ENCODE measurements at regions not wholly inside any gene's neighbourhood (a gene's known extent, or its start where the extent isn't known, plus 50 kb on each side); places are given as distances from the start of the nearest gene placed in this dataset.
A peak's percentile ranks its signal among the peaks of the same experiment; 100 is the strongest.

GRCh38 chr2:190136825-190137224 is 74.3 kb upstream of the MSTN start:
- no peak for TF ChIP-seq CTCF (IDR thresholded peaks at IDR 0.05; ENCODE audit: low read depth, low read length, missing control alignments)
- DNase-seq (ENCODE audit: extremely low read depth, low read depth) = no peak
- no peak overlapping the region for H3K4me3 ChIP-seq (replicated peaks; ENCODE audit: low read depth, low read length)

- DNase-seq (ENCODE audit: extremely low read depth, low read depth) = no peak
- no peak overlapping the region for H3K4me3 ChIP-seq (replicated peaks; ENCODE audit: low read depth, low read length)
- TF ChIP-seq CTCF (IDR thresholded peaks at IDR 0.05; ENCODE audit: low read depth, low read length, missing control alignments) = no peak
These were observed 73.7 kb upstream of the MSTN start for GRCh38 chr2:190136259-190136658.

GRCh38 chr2:190129421-190130199 is 67.1 kb upstream of the MSTN start:
- no peak overlapping the region for H3K4me3 ChIP-seq (replicated peaks; ENCODE audit: low read depth, low read length)
- DNase-seq (ENCODE audit: extremely low read depth, low read depth) = no peak
- TF ChIP-seq CTCF (IDR thresholded peaks at IDR 0.05; ENCODE audit: low read depth, low read length, missing control alignments) = no peak

- TF ChIP-seq CTCF (IDR thresholded peaks at IDR 0.05; ENCODE audit: low read depth, low read length, missing control alignments) = no peak
- H3K4me3 ChIP-seq (replicated peaks; ENCODE audit: low read depth, low read length) = no peak overlapping the region
- no peak for DNase-seq (ENCODE audit: extremely low read depth, low read depth)
These were observed 65.1 kb upstream of the MSTN start for GRCh38 chr2:190127651-190128050.

GRCh38 chr2:190126798-190127197 is 64.3 kb upstream of the MSTN start:
- no peak for TF ChIP-seq CTCF (IDR thresholded peaks at IDR 0.05; ENCODE audit: low read depth, low read length, missing control alignments)
- H3K4me3 ChIP-seq (replicated peaks; ENCODE audit: low read depth, low read length) = no peak overlapping the region
- no peak for DNase-seq (ENCODE audit: extremely low read depth, low read depth)

- H3K4me3 ChIP-seq (replicated peaks; ENCODE audit: low read depth, low read length) = no peak overlapping the region
- no peak for TF ChIP-seq CTCF (IDR thresholded peaks at IDR 0.05; ENCODE audit: low read depth, low read length, missing control alignments)
- no peak for DNase-seq (ENCODE audit: extremely low read depth, low read depth)
These were observed 61.4 kb upstream of the MSTN start for GRCh38 chr2:190123956-190124355.

- TF ChIP-seq CTCF (IDR thresholded peaks at IDR 0.05; ENCODE audit: low read depth, low read length, missing control alignments) = peak; percentile 11
- DNase-seq (ENCODE audit: extremely low read depth, low read depth) = no peak
- no peak overlapping the region for H3K4me3 ChIP-seq (replicated peaks; ENCODE audit: low read depth, low read length)
These were observed 59.4 kb upstream of the MSTN start for GRCh38 chr2:190121971-190122370.
